SIG-M5 (cell line): ENCODE measurements at regions not wholly inside any gene's neighbourhood (a gene's known extent, or its start where the extent isn't known, plus 50 kb on each side); places are given as distances from the start of the nearest gene placed in this dataset.
"Not testable (repeated sequence)": the region's sequence is repeated elsewhere in the genome, so short reads cannot be mapped to it uniquely, and the experiment has no call there.

Source experiments
- DNase-seq: peaks from one replicate; lab custom pipeline; 2025; lab: John Stamatoyannopoulos, UW

GRCh38 chr18:51330148-51330547 is 132.7 kb upstream of the MEX3C start:
- no peak for DNase-seq

GRCh38 chr18:51330739-51331138 is 133.3 kb upstream of the MEX3C start:
- no peak for DNase-seq

- no peak for DNase-seq
These were observed 139.9 kb upstream of the MEX3C start for GRCh38 chr18:51337406-51337805.

- DNase-seq, result no peak
These were observed 142.4 kb upstream of the MEX3C start for GRCh38 chr18:51339856-51340255.

GRCh38 chr18:51340332-51340731 is 142.9 kb upstream of the MEX3C start:
- DNase-seq, result no peak

- DNase-seq, result no peak
These were observed 145.3 kb upstream of the MEX3C start for GRCh38 chr18:51342815-51343214.

GRCh38 chr18:51345848-51346391 is 148.4 kb upstream of the MEX3C start:
- DNase-seq, result no peak

- DNase-seq, result no peak
These were observed 148.9 kb upstream of the MEX3C start for GRCh38 chr18:51346404-51346803.

GRCh38 chr18:51350081-51350480 is 152.6 kb upstream of the MEX3C start:
- DNase-seq, result no peak

GRCh38 chr18:51355841-51356240 is 158.4 kb upstream of the MEX3C start:
- no peak for DNase-seq

- DNase-seq, result not testable (repeated sequence)
These were observed 162.8 kb upstream of the MEX3C start for GRCh38 chr18:51360301-51360700.

GRCh38 chr18:51361130-51361860 is 163.8 kb upstream of the MEX3C start:
- no peak for DNase-seq

GRCh38 chr18:51363384-51363783 is 165.9 kb upstream of the MEX3C start:
- DNase-seq, result no peak

- no peak for DNase-seq
These were observed 173.5 kb upstream of the MEX3C start for GRCh38 chr18:51370996-51371395.

- DNase-seq, result no peak
These were observed 174.4 kb upstream of the MEX3C start for GRCh38 chr18:51371929-51372328.

- DNase-seq, result no peak
These were observed 184.6 kb upstream of the MEX3C start for GRCh38 chr18:51382081-51382480.

- no peak for DNase-seq
These were observed 185.6 kb upstream of the MEX3C start for GRCh38 chr18:51383116-51383515.

- DNase-seq, result no peak
These were observed 186.2 kb upstream of the MEX3C start for GRCh38 chr18:51383711-51384110.

GRCh38 chr18:51385270-51385669 is 187.8 kb upstream of the MEX3C start:
- DNase-seq, result no peak

GRCh38 chr18:51390702-51391101 is 193.2 kb upstream of the MEX3C start:
- no peak for DNase-seq

GRCh38 chr18:51391215-51391614 is 193.7 kb upstream of the MEX3C start:
- DNase-seq, result no peak

- DNase-seq, result no peak
These were observed 194.2 kb upstream of the MEX3C start for GRCh38 chr18:51391731-51392130.

- DNase-seq, result no peak
These were observed 200.0 kb upstream of the MEX3C start for GRCh38 chr18:51397347-51397962.

GRCh38 chr18:51398104-51398503 is 200.6 kb upstream of the MEX3C start:
- DNase-seq, result no peak
